DMS153 (cell line): ENCODE measurements at regions not wholly inside any gene's neighbourhood (a gene's known extent, or its start where the extent isn't known, plus 50 kb on each side); places are given as distances from the start of the nearest gene placed in this dataset.
"Not testable (repeated sequence)": the region's sequence is repeated elsewhere in the genome, so short reads cannot be mapped to it uniquely, and the experiment has no call there.

Source experiments
- DNase-seq: peaks from one replicate; lab custom pipeline; 2025; lab: John Stamatoyannopoulos, UW

- DNase-seq: no peak
Measured at GRCh38 chr13:96934889-96935489, 59.3 kb downstream of the OXGR1 start.

GRCh38 chr13:96925916-96926628 is 68.2 kb downstream of the OXGR1 start:
- peak; percentile 64 for DNase-seq

- no peak for DNase-seq
Measured at GRCh38 chr13:96925477-96925876, 68.8 kb downstream of the OXGR1 start.

- not testable (repeated sequence) for DNase-seq
Measured at GRCh38 chr13:96918861-96919631, 75.2 kb downstream of the OXGR1 start.

- DNase-seq: no peak
Measured at GRCh38 chr13:96904232-96904631, 90.0 kb downstream of the OXGR1 start.

- no peak for DNase-seq
Measured at GRCh38 chr13:96903085-96903484, 91.2 kb downstream of the OXGR1 start.

GRCh38 chr13:96900986-96901385 is 93.3 kb downstream of the OXGR1 start:
- no peak for DNase-seq

GRCh38 chr13:96899946-96900345 is 94.3 kb downstream of the OXGR1 start:
- DNase-seq: no peak

GRCh38 chr13:96898646-96899254 is 95.5 kb downstream of the OXGR1 start:
- DNase-seq: no peak

- DNase-seq: no peak
Measured at GRCh38 chr13:96898212-96898611, 96.1 kb downstream of the OXGR1 start.
